ENCODE measurements at regions not wholly inside any gene's neighbourhood (a gene's known extent, or its start where the extent isn't known, plus 50 kb on each side); places are given as distances from the start of the nearest gene placed in this dataset.

DNA sequence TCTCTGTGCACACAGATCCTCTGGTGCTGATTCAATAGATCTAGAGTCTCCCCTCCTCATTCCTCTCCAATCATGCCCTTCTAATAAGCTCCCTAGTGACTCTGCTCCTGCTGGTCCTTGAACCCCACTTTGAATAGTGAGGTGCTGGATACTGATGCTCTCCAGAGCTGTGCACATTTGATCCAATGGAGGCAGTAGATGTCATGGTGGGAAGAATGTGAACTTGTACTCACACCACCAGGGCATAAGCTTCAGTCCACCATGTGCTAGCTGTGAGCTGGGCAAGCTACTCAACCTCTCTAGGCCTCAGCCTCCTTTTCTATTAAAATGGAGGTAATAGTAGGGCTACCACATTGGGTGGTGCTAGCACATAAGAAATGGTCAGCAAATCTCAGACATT, 241.1 kb downstream of the SPATA18 start:
- no peak for DNase-seq (ENCODE audit: low spot score, unreplicated experiment)
- Mint-ChIP-seq H3K27me3 (no peaks in the 10 kb centered on the region), H3K4me3 (ENCODE audit: low read depth) (no peak overlapping the region), H3K27ac (no peak overlapping the region), H3K4me1 (ENCODE audit: low read depth) (no peaks in the 10 kb centered on the region), H3K36me3 (ENCODE audit: insufficient read depth) (no peaks in the 10 kb centered on the region), H3K9me3 (ENCODE audit: low read depth) (no peaks in the 10 kb centered on the region)
- TF ChIP-seq, protein P1, sequence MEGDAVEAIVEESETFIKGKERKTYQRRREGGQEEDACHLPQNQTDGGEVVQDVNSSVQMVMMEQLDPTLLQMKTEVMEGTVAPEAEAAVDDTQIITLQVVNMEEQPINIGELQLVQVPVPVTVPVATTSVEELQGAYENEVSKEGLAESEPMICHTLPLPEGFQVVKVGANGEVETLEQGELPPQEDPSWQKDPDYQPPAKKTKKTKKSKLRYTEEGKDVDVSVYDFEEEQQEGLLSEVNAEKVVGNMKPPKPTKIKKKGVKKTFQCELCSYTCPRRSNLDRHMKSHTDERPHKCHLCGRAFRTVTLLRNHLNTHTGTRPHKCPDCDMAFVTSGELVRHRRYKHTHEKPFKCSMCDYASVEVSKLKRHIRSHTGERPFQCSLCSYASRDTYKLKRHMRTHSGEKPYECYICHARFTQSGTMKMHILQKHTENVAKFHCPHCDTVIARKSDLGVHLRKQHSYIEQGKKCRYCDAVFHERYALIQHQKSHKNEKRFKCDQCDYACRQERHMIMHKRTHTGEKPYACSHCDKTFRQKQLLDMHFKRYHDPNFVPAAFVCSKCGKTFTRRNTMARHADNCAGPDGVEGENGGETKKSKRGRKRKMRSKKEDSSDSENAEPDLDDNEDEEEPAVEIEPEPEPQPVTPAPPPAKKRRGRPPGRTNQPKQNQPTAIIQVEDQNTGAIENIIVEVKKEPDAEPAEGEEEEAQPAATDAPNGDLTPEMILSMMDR (IDR thresholded peaks at IDR 0.05; ENCODE audit: unreplicated experiment): no peak

DNA sequence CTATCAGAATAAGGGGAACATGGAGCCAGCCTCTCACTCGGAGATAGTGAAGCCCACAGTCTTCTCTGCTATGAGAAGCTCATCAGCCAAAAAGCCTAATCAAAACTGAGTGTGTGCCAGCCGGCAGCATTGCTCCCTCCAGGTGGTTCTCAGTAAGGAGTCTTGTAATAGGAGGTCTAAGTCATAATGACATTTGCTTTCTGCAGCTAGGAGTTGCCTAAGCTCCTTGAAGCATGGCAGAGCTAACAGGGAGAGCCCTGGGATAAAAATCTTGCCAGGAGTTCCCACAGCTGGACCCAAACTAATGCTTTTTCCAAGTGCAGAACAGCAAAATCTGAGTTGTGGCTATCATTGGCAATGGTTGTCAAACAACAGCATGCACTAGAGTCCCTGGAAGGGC, 245.2 kb downstream of the SPATA18 start:
- Mint-ChIP-seq H3K27ac (no peak overlapping the region), H3K4me1 (ENCODE audit: low read depth) (no peaks in the 10 kb centered on the region), H3K9me3 (ENCODE audit: low read depth) (no peaks in the 10 kb centered on the region), H3K4me3 (ENCODE audit: low read depth) (no peak overlapping the region), H3K27me3 (no peaks in the 10 kb centered on the region), H3K36me3 (ENCODE audit: insufficient read depth) (no peaks in the 10 kb centered on the region)
- TF ChIP-seq, protein P1 (IDR thresholded peaks at IDR 0.05; ENCODE audit: unreplicated experiment): no peak
- no peak for DNase-seq (ENCODE audit: low spot score, unreplicated experiment)

DNA sequence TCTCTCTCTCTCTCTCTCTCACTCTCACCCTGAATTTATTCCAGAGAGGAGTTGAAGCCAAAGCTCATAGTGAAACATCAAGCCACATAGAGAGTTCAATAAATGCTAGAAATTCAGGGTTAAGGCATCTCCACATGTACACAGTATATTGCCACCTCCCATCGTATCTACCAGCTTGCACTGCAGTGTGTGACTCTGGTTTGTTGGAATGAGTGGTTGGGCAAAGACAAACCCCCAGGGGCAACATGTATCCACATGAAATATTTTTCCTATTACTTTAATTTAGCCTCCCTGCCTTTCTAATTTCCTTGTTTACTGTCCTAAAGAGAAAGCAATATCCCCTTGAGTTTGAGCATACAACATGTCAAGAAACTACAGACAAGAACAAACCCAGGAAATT, 247.3 kb downstream of the SPATA18 start:
- Mint-ChIP-seq H3K9me3 (ENCODE audit: low read depth) (no peaks in the 10 kb centered on the region), H3K36me3 (ENCODE audit: insufficient read depth) (no peaks in the 10 kb centered on the region), H3K27me3 (no peaks in the 10 kb centered on the region), H3K27ac (no peak overlapping the region), H3K4me3 (ENCODE audit: low read depth) (no peak overlapping the region), H3K4me1 (ENCODE audit: low read depth) (no peaks in the 10 kb centered on the region)
- DNase-seq (ENCODE audit: low spot score, unreplicated experiment): no peak
- TF ChIP-seq, protein P1 (IDR thresholded peaks at IDR 0.05; ENCODE audit: unreplicated experiment): no peak

DNA sequence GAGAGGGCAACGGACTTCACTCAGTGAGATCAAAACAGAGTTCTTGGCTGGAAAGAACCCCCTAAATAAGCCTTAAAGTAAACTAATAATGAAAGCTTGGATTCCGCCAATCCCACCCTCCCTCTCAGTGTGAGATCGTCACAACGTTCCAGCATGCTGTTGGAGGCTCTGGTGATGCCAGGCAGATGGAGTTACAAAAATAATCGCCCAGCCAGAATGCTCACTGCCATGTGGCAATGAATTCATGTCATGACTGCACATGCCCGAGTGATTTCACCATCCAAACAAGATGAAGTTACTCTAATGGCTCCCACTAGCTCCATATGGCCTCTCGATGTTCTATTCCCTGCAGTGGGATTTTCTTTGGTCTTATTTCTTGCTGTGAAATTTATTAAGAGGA, 248.0 kb downstream of the SPATA18 start:
- Mint-ChIP-seq H3K27ac (no peak overlapping the region), H3K36me3 (ENCODE audit: insufficient read depth) (no peaks in the 10 kb centered on the region), H3K27me3 (no peaks in the 10 kb centered on the region), H3K4me3 (ENCODE audit: low read depth) (no peak overlapping the region), H3K9me3 (ENCODE audit: low read depth) (no peaks in the 10 kb centered on the region), H3K4me1 (ENCODE audit: low read depth) (no peaks in the 10 kb centered on the region)
- TF ChIP-seq, protein P1 (IDR thresholded peaks at IDR 0.05; ENCODE audit: unreplicated experiment): no peak
- DNase-seq (ENCODE audit: low spot score, unreplicated experiment): no peak

DNA sequence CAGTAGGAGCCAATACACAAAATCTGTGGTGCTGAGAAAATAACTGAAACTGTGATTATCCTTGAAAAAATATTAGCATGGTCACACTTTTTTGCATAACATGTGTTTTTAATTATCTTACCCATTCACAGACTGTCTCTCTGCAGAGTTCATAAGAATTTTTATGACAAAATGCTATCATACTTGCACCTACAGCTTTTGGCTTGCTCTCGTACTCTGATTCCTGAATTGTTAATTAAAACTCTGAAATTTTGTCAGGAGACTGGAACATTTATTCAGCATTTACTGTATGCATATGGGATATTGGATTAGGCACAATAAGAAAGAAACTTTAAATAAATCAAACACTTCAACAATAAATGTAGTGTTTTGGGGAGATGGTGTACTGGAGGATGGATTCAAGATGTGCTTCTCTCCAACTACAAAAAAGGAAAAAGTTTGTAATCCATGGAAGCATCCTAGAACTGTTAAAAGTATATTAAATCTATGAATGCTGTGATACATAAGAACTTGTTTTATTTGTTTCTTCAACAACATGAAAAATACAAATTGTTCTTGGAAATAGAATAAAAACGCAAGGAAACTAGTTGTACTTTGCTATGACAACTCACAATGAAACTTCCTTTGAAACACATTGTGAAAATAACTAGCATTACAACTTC, 260.5 kb downstream of the SPATA18 start:
- H3K36me3 Mint-ChIP-seq (ENCODE audit: insufficient read depth): no peaks in the 10 kb centered on the region
- no peak for DNase-seq (ENCODE audit: low spot score, unreplicated experiment)
- TF ChIP-seq, protein P1 (IDR thresholded peaks at IDR 0.05; ENCODE audit: unreplicated experiment): no peak
- H3K9me3 Mint-ChIP-seq (ENCODE audit: low read depth): peaks cover 9% of the 10 kb centered on the region
- peaks cover 15% of the 10 kb centered on the region for H3K4me1 Mint-ChIP-seq (ENCODE audit: low read depth)
- no peaks in the 10 kb centered on the region for H3K27me3 Mint-ChIP-seq
- H3K27ac Mint-ChIP-seq: no peak overlapping the region
- no peak overlapping the region for H3K4me3 Mint-ChIP-seq (ENCODE audit: low read depth)

All from progenitor cell of endocrine pancreas (in vitro differentiated cells).